ENCODE measurements at regions not wholly inside any gene's neighbourhood (a gene's known extent, or its start where the extent isn't known, plus 50 kb on each side); places are given as distances from the start of the nearest gene placed in this dataset.
A peak's percentile ranks its signal among the peaks of the same experiment; 100 is the strongest.

DNA sequence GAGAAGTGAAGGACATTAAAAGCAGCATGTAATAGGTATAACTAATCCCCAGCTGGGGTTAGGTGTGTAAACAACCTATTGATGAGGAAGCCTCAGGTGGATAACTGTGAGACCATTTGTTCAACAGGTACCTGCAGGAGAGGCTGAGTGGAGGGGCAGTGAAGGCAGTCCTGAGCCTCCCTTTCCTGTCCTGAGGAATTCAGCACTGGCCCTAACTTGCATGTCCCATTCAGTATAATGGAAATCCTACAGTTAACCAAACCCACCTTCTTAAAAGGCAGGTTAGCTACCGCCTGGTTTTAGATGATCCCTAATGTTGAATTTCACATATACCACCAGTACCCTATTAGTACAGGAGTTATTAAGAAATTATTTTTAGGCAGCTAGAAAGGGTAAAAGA, 225.9 kb upstream of the GOT2 start:
- H3K27me3 Mint-ChIP-seq (ENCODE audit: insufficient read depth, low read depth, poor library complexity): no peaks in the 10 kb centered on the region
- Histone ChIP-seq H3K4me3 (no peak overlapping the region), H3K27me3 (ENCODE audit: insufficient read depth) (no peaks in the 10 kb centered on the region), H3K79me2 (replicated peaks; ENCODE audit: insufficient read depth) (no peaks in the 10 kb centered on the region), H3F3A (replicated peaks; ENCODE audit: low read depth) (no peaks in the 10 kb centered on the region), H3K4me2 (no peak overlapping the region), H3K36me3 (ENCODE audit: insufficient read depth) (no peaks in the 10 kb centered on the region), H3K9me2 (ENCODE audit: insufficient read depth) (peaks cover 4% of the 10 kb centered on the region; the same call in 1 of the 2 replicates), H3K4me1 (ENCODE audit: insufficient read depth) (no peaks in the 10 kb centered on the region; the same call in none of the 2 replicates), H4K20me1 (replicated peaks; ENCODE audit: insufficient read depth) (no peaks in the 10 kb centered on the region), H2AFZ (no peak overlapping the region), H3K27ac (ENCODE audit: low read depth) (no peak overlapping the region)
- TF ChIP-seq, protein P1, sequence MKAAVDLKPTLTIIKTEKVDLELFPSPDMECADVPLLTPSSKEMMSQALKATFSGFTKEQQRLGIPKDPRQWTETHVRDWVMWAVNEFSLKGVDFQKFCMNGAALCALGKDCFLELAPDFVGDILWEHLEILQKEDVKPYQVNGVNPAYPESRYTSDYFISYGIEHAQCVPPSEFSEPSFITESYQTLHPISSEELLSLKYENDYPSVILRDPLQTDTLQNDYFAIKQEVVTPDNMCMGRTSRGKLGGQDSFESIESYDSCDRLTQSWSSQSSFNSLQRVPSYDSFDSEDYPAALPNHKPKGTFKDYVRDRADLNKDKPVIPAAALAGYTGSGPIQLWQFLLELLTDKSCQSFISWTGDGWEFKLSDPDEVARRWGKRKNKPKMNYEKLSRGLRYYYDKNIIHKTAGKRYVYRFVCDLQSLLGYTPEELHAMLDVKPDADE (IDR thresholded peaks at IDR 0.05): no peak
- TF ChIP-seq, protein P2, sequence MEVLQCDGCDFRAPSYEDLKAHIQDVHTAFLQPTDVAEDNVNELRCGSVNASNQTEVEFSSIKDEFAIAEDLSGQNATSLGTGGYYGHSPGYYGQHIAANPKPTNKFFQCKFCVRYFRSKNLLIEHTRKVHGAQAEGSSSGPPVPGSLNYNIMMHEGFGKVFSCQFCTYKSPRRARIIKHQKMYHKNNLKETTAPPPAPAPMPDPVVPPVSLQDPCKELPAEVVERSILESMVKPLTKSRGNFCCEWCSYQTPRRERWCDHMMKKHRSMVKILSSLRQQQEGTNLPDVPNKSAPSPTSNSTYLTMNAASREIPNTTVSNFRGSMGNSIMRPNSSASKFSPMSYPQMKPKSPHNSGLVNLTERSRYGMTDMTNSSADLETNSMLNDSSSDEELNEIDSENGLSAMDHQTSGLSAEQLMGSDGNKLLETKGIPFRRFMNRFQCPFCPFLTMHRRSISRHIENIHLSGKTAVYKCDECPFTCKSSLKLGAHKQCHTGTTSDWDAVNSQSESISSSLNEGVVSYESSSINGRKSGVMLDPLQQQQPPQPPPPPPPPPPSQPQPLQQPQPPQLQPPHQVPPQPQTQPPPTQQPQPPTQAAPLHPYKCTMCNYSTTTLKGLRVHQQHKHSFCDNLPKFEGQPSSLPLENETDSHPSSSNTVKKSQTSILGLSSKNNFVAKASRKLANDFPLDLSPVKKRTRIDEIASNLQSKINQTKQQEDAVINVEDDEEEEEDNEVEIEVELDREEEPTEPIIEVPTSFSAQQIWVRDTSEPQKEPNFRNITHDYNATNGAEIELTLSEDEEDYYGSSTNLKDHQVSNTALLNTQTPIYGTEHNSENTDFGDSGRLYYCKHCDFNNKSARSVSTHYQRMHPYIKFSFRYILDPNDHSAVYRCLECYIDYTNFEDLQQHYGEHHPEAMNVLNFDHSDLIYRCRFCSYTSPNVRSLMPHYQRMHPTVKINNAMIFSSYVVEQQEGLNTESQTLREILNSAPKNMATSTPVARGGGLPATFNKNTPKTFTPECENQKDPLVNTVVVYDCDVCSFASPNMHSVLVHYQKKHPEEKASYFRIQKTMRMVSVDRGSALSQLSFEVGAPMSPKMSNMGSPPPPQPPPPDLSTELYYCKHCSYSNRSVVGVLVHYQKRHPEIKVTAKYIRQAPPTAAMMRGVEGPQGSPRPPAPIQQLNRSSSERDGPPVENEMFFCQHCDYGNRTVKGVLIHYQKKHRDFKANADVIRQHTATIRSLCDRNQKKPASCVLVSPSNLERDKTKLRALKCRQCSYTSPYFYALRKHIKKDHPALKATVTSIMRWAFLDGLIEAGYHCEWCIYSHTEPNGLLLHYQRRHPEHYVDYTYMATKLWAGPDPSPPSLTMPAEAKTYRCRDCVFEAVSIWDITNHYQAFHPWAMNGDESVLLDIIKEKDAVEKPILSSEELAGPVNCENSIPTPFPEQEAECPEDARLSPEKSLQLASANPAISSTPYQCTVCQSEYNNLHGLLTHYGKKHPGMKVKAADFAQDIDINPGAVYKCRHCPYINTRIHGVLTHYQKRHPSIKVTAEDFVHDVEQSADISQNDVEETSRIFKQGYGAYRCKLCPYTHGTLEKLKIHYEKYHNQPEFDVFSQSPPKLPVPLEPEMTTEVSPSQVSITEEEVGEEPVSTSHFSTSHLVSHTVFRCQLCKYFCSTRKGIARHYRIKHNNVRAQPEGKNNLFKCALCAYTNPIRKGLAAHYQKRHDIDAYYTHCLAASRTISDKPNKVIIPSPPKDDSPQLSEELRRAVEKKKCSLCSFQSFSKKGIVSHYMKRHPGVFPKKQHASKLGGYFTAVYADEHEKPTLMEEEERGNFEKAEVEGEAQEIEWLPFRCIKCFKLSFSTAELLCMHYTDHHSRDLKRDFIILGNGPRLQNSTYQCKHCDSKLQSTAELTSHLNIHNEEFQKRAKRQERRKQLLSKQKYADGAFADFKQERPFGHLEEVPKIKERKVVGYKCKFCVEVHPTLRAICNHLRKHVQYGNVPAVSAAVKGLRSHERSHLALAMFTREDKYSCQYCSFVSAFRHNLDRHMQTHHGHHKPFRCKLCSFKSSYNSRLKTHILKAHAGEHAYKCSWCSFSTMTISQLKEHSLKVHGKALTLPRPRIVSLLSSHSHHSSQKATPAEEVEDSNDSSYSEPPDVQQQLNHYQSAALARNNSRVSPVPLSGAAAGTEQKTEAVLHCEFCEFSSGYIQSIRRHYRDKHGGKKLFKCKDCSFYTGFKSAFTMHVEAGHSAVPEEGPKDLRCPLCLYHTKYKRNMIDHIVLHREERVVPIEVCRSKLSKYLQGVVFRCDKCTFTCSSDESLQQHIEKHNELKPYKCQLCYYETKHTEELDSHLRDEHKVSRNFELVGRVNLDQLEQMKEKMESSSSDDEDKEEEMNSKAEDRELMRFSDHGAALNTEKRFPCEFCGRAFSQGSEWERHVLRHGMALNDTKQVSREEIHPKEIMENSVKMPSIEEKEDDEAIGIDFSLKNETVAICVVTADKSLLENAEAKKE (CRISPR knock-in tag; IDR thresholded peaks at IDR 0.05): no peak
- no peak for TF ChIP-seq JUNB (IDR thresholded peaks at IDR 0.05; ENCODE audit: unreplicated experiment)
- no peak for TF ChIP-seq EZH2 (IDR thresholded peaks at IDR 0.05; ENCODE audit: low read depth, unreplicated experiment)
- TF ChIP-seq NANOG (IDR thresholded peaks at IDR 0.05; ENCODE audit: borderline replicate concordance): no peak
- TF ChIP-seq ZNF331 (CRISPR knock-in tag; IDR thresholded peaks at IDR 0.05; ENCODE audit: low read depth): no peak
- TF ChIP-seq, protein P3, sequence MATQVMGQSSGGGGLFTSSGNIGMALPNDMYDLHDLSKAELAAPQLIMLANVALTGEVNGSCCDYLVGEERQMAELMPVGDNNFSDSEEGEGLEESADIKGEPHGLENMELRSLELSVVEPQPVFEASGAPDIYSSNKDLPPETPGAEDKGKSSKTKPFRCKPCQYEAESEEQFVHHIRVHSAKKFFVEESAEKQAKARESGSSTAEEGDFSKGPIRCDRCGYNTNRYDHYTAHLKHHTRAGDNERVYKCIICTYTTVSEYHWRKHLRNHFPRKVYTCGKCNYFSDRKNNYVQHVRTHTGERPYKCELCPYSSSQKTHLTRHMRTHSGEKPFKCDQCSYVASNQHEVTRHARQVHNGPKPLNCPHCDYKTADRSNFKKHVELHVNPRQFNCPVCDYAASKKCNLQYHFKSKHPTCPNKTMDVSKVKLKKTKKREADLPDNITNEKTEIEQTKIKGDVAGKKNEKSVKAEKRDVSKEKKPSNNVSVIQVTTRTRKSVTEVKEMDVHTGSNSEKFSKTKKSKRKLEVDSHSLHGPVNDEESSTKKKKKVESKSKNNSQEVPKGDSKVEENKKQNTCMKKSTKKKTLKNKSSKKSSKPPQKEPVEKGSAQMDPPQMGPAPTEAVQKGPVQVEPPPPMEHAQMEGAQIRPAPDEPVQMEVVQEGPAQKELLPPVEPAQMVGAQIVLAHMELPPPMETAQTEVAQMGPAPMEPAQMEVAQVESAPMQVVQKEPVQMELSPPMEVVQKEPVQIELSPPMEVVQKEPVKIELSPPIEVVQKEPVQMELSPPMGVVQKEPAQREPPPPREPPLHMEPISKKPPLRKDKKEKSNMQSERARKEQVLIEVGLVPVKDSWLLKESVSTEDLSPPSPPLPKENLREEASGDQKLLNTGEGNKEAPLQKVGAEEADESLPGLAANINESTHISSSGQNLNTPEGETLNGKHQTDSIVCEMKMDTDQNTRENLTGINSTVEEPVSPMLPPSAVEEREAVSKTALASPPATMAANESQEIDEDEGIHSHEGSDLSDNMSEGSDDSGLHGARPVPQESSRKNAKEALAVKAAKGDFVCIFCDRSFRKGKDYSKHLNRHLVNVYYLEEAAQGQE (IDR thresholded peaks at IDR 0.05; ENCODE audit: unreplicated experiment): no peak
- TF ChIP-seq, protein P4, sequence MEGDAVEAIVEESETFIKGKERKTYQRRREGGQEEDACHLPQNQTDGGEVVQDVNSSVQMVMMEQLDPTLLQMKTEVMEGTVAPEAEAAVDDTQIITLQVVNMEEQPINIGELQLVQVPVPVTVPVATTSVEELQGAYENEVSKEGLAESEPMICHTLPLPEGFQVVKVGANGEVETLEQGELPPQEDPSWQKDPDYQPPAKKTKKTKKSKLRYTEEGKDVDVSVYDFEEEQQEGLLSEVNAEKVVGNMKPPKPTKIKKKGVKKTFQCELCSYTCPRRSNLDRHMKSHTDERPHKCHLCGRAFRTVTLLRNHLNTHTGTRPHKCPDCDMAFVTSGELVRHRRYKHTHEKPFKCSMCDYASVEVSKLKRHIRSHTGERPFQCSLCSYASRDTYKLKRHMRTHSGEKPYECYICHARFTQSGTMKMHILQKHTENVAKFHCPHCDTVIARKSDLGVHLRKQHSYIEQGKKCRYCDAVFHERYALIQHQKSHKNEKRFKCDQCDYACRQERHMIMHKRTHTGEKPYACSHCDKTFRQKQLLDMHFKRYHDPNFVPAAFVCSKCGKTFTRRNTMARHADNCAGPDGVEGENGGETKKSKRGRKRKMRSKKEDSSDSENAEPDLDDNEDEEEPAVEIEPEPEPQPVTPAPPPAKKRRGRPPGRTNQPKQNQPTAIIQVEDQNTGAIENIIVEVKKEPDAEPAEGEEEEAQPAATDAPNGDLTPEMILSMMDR (conservative IDR thresholded peaks at IDR 0.05; ENCODE audit: low read depth in 2 of 2): no peak
- no peak for TF ChIP-seq CREB1 (CRISPR knock-in tag; IDR thresholded peaks at IDR 0.05; ENCODE audit: low read depth)
- TF ChIP-seq POLR2AphosphoS5 (IDR thresholded peaks at IDR 0.05; ENCODE audit: low read depth): no peak
- TF ChIP-seq ZNF114 (CRISPR knock-in tag; IDR thresholded peaks at IDR 0.05): no peak
- no peak for TF ChIP-seq STAT1 (IDR thresholded peaks at IDR 0.05; ENCODE audit: unreplicated experiment)
- no peak for TF ChIP-seq EZH2phosphoT487 (IDR thresholded peaks at IDR 0.05; ENCODE audit: unreplicated experiment)
- DNase-seq (ENCODE audit: low spot score) (peak; percentile 30), ATAC-seq (peak; percentile 65)
- no peak overlapping the region for H3K4me3 Mint-ChIP-seq
- H3K36me3 Mint-ChIP-seq (ENCODE audit: low read depth): no peaks in the 10 kb centered on the region
- peaks cover 25% of the 10 kb centered on the region for H3K4me1 Mint-ChIP-seq
- H3K9me3 Mint-ChIP-seq: peaks cover 10% of the 10 kb centered on the region; the same call in 2 of the 3 replicates
- no peak overlapping the region for H3K27ac Mint-ChIP-seq
